K562 (cell line): ENCODE measurements at regions not wholly inside any gene's neighbourhood (a gene's known extent, or its start where the extent isn't known, plus 50 kb on each side); places are given as distances from the start of the nearest gene placed in this dataset.

Experiments used
- ATAC-seq: fragments of 200-7000 bp; cut with Tn5 transposase; 3 replicates; pipeline ENCODE4 v1.9.1; 2020; ENCODE audit warnings: moderate library complexity
- BruUV-seq: library from RNA; stranded (reverse); fragments of 400-500 nt; replicated peaks from 2 replicates; lab custom pipeline; 2021; lab: Mats Ljungman, UMichigan
- CTCF ChIA-PET: fragments of 300-600 bp; formaldehyde crosslinking; extraction: SDS; loops from one replicate; lab custom pipeline; 2021; ENCODE audit warnings: low intra/inter-chr PET ratio; lab: Yijun Ruan, JAX
- POLR2A ChIA-PET: fragments of 300-600, 350-650 bp; sonication (Branson Sonifier 250); formaldehyde crosslinking; extraction: SDS; loops from one replicate; lab custom pipeline; 2021; ENCODE audit warnings: antibody characterized with exemption, inconsistent platforms; lab: Yijun Ruan, JAX
- DNase-seq, 4 experiments: peaks; one replicate each; pipeline versions ENCODE4 v3.0.0 to v3.0.0-alpha.2; 2011 to 2018; ENCODE audit warnings: low spot score in 3 of 4, mixed read lengths in 3 of 4; ENCODE audit errors: extremely low read depth in 1 of 4
- FAIRE-seq: peaks from 2 replicates; lab custom pipeline; 2011; peaks lifted over from hg19 to GRCh38; lab: Jason Lieb, UNC
- H2AFZ ChIP-seq: 2 replicates; pipeline ENCODE4 v1.6.0; 2011; ENCODE audit warnings: low read depth, low read length, control low read depth, inconsistent platforms
- H3K27ac ChIP-seq: fragments of 200-600 bp; 3 replicates; pipeline ENCODE4 v1.8.0; 2011; ENCODE audit warnings: low read depth, mild to moderate bottlenecking, control low read depth, inconsistent platforms, low read length, moderate library complexity, mixed read lengths; ENCODE audit errors: extremely low read depth
- H3K27me3 ChIP-seq, 2 experiments: fragments of 300-600 bp in 1 of 2; 2 replicates in 1 of 2; 3 replicates in 1 of 2; pipeline versions ENCODE4 v1.6.0 to v1.8.0; 2011; ENCODE audit warnings: inconsistent platforms in 2 of 2, low read length in 2 of 2, mild to moderate bottlenecking in 1 of 2, mixed read lengths in 1 of 2, moderate library complexity in 1 of 2; ENCODE audit not compliant: control insufficient read depth in 2 of 2, insufficient read depth in 2 of 2
- H3K36me3 ChIP-seq: fragments of 300-600 bp; 3 replicates; pipeline ENCODE4 v1.8.0; 2011; ENCODE audit warnings: mild to moderate bottlenecking, low read length, inconsistent platforms; ENCODE audit not compliant: control insufficient read depth, insufficient read depth
- H3K4me1 ChIP-seq, 2 experiments: fragments of 200-600 bp in 1 of 2; replicated peaks in 1 of 2; 2 replicates in 1 of 2; 3 replicates in 1 of 2; pipeline versions ENCODE4 v1.5.1 to v1.8.0; 2011; ENCODE audit warnings: inconsistent platforms in 2 of 2, low read length in 2 of 2, mild to moderate bottlenecking in 1 of 2, mixed read lengths in 1 of 2, moderate library complexity in 1 of 2; ENCODE audit not compliant: control insufficient read depth in 2 of 2, insufficient read depth in 2 of 2
- H3K4me2 ChIP-seq: 2 replicates; pipeline ENCODE4 v1.6.1; 2011; ENCODE audit warnings: low read length, control low read depth, inconsistent platforms, mixed read lengths; ENCODE audit not compliant: insufficient read depth
- H3K4me3 ChIP-seq: fragments of 200-600 bp; sonication (generic), shearing (Covaris generic); 2 replicates; pipeline ENCODE4 v1.5.1; 2016; ENCODE audit warnings: control low read depth, inconsistent platforms
- H3K79me2 ChIP-seq: fragments of 200-600 bp; 3 replicates; pipeline ENCODE4 v1.8.0; 2011; ENCODE audit warnings: low read length, inconsistent platforms; ENCODE audit not compliant: control insufficient read depth, insufficient read depth
- H3K9ac ChIP-seq, 2 experiments: 2 replicates each; pipeline versions ENCODE4 v1.6.0 to v1.6.1; 2011; ENCODE audit warnings: low read depth in 2 of 2, low read length in 2 of 2, control low read depth in 1 of 2, inconsistent platforms in 1 of 2, mild to moderate bottlenecking in 1 of 2, mixed read lengths in 1 of 2; ENCODE audit not compliant: insufficient read depth in 1 of 2
- H3K9me1 ChIP-seq: one replicate; pipeline ENCODE4 v1.6.0; 2011; ENCODE audit warnings: inconsistent platforms, mild to moderate bottlenecking, low read length, moderate library complexity; ENCODE audit not compliant: control insufficient read depth, insufficient read depth
- H3K9me3 ChIP-seq: replicated peaks from 2 replicates; pipeline ENCODE4 v1.5.1; 2011; ENCODE audit warnings: low read depth, low read length, inconsistent platforms; ENCODE audit not compliant: control insufficient read depth, insufficient read depth
- H4K20me1 ChIP-seq: replicated peaks from 2 replicates; pipeline ENCODE4 v1.6.1; 2011; ENCODE audit warnings: low read length, inconsistent platforms, mixed read lengths; ENCODE audit not compliant: control insufficient read depth, insufficient read depth
- CTBP1 ChIP-seq: fragments of 450-650 bp; IDR thresholded peaks from 2 replicates; pipeline ENCODE4 v1.6.1; 2016; ENCODE audit warnings: borderline replicate concordance
- CXXC5 ChIP-seq: fragments of 250-450 bp; sonication (Bioruptor Pico); IDR thresholded peaks from 2 replicates; pipeline ENCODE4 v1.8.0; 2022; ENCODE audit warnings: inconsistent platforms, mild to moderate bottlenecking, moderate library complexity
- DDX20 ChIP-seq: fragments of 450-650 bp; IDR thresholded peaks from 2 replicates; pipeline ENCODE4 v1.6.1; 2016; ENCODE audit warnings: missing genetic modification characterization, low read depth, mild to moderate bottlenecking, missing compliant biosample characterization, moderate library complexity
- FOXK2 ChIP-seq, 2 experiments: fragments of 450-650 bp; IDR thresholded peaks in 1 of 2; conservative IDR thresholded peaks in 1 of 2; 2 replicates each; pipeline ENCODE4 v1.6.1; 2016; ENCODE audit warnings: low read depth in 2 of 2, mild to moderate bottlenecking in 1 of 2
- IRF2 ChIP-seq: sonication (generic); formaldehyde crosslinking; IDR thresholded peaks from 2 replicates; pipeline ENCODE4 v1.8.1; 2022; ENCODE audit warnings: mild to moderate bottlenecking, missing genetic modification reagents
- MAFK ChIP-seq: IDR thresholded peaks from 2 replicates; pipeline ENCODE4 v1.6.1; 2011; ENCODE audit warnings: low read length, improper control_type of control experiment
- MEF2D ChIP-seq: conservative IDR thresholded peaks from 2 replicates; pipeline ENCODE4 v1.6.1; 2016; ENCODE audit warnings: low read depth, missing genetic modification characterization, missing compliant biosample characterization
- MTA1 ChIP-seq: fragments of 450-650 bp; IDR thresholded peaks from 2 replicates; pipeline ENCODE4 v1.6.1; 2017; ENCODE audit warnings: borderline replicate concordance
- NR4A1 ChIP-seq, 2 experiments: fragments of 250-450 bp in 1 of 2; fragments of 450-650 bp in 1 of 2; sonication (Bioruptor Pico) in 1 of 2; IDR thresholded peaks; 2 replicates each; pipeline versions ENCODE4 v1.4.0 to v1.6.1; 2016 to 2020; ENCODE audit warnings: mild to moderate bottlenecking in 2 of 2, missing compliant biosample characterization in 1 of 2, missing genetic modification characterization in 1 of 2, moderate library complexity in 1 of 2
- TAF15 ChIP-seq: fragments of 200-400 bp; formaldehyde crosslinking; IDR thresholded peaks from 2 replicates; pipeline ENCODE4 v1.6.1; 2017; ENCODE audit warnings: mild to moderate bottlenecking, low read depth, low read length, moderate library complexity
- U2AF1 ChIP-seq: fragments of 200-400 bp; formaldehyde crosslinking; optimal IDR thresholded peaks from 2 replicates; pipeline ENCODE3; 2017; ENCODE audit warnings: mild to moderate bottlenecking, low read depth, low read length, moderate library complexity
- ZC3H11A ChIP-seq: IDR thresholded peaks from 2 replicates; pipeline ENCODE4 v1.6.1; 2012; ENCODE audit warnings: low read depth, low read length, improper control_type of control experiment
- WGBS: fragments of 100-300 bp; shearing (Covaris generic); methylation state at CpG from one replicate; pipeline ENCODE4 v1.1.6; 2016; ENCODE audit warnings: low coverage, mixed read lengths; ENCODE audit not compliant: insufficient coverage; ENCODE audit errors: missing lambda C conversion rate; 5-methylcytosine and 5-hydroxymethylcytosine counted together
- in situ Hi-C: fragments of 300-500 bp; cut with MboI; formaldehyde crosslinking; loops from 4 replicates; pipeline ENCODE4 v1.15.0; 2018; ENCODE audit warnings: inconsistent platforms, mixed read lengths
- intact Hi-C: fragments of 100-400 bp; cut with micrococcal nuclease; formaldehyde crosslinking; loops from 2 replicates; pipeline ENCODE4 v1.14.2; 2022
- TF ChIP-seq, protein P1 (sequence below): fragments of 450-650 bp; IDR thresholded peaks from one replicate; pipeline ENCODE4 v1.6.1; 2018; ENCODE audit warnings: mild to moderate bottlenecking, moderate library complexity; ENCODE audit not compliant: partially characterized antibody
- TF ChIP-seq, protein P2 (sequence below), 2 experiments: fragments of 450-650 bp in 1 of 2; sonication (generic) in 1 of 2; formaldehyde crosslinking in 1 of 2; IDR thresholded peaks in 1 of 2; conservative IDR thresholded peaks in 1 of 2; 2 replicates each; pipeline versions ENCODE4 v1.6.1 to v1.8.1; 2016 to 2023; ENCODE audit warnings: mild to moderate bottlenecking in 2 of 2, moderate library complexity in 2 of 2, inconsistent platforms in 1 of 2, missing genetic modification reagents in 1 of 2

- TF ChIP-seq MEF2D (tag), result no peak
- H3K9ac ChIP-seq, result no peak overlapping the region
- no peak overlapping the region for H2AFZ ChIP-seq
- FAIRE-seq (no peak), DNase-seq (no peak), ATAC-seq (no peak)
- no peaks in the 10 kb centered on the region for H3K9me3 ChIP-seq
- in situ Hi-C loops (no loop called here), intact Hi-C loops (no loop called here)
- BruUV-seq, result no TSS peak
- ChIA-PET POLR2A (no interaction called here), CTCF (no interaction called here)
- no peaks in the 10 kb centered on the region for H3K9me1 ChIP-seq
- WGBS, result 0% methylated on average over 7 of the region's 7 CpGs
- H3K27ac ChIP-seq, result no peak overlapping the region
- no peaks in the 10 kb centered on the region for H4K20me1 ChIP-seq
- H3K4me3 ChIP-seq, result no peak overlapping the region
- no peak overlapping the region for H3K4me2 ChIP-seq
- H3K27me3 ChIP-seq, result no peaks in the 10 kb centered on the region
- H3K79me2 ChIP-seq, result no peaks in the 10 kb centered on the region
- no peaks in the 10 kb centered on the region for H3K4me1 ChIP-seq
- no peaks in the 10 kb centered on the region for H3K36me3 ChIP-seq
Observed at GRCh38 chr13:72638059-72638815, 89.2 kb downstream of the MZT1 start.

- CTCF ChIA-PET, result no interaction called here
- POLR2A ChIA-PET, result no interaction called here
- no peak for ATAC-seq
- Histone ChIP-seq H3K9me3 (no peaks in the 10 kb centered on the region), H3K27me3 (no peaks in the 10 kb centered on the region), H3K4me1 (no peaks in the 10 kb centered on the region), H3K9me1 (no peaks in the 10 kb centered on the region), H4K20me1 (no peaks in the 10 kb centered on the region), H2AFZ (no peak overlapping the region), H3K36me3 (no peaks in the 10 kb centered on the region), H3K4me2 (no peak overlapping the region), H3K79me2 (no peaks in the 10 kb centered on the region), H3K27ac (no peak overlapping the region), H3K9ac (no peak overlapping the region), H3K4me3 (no peak overlapping the region)
- intact Hi-C loops, result no loop called here
- no TSS peak for BruUV-seq
- FAIRE-seq, result no peak
- DNase-seq, result no peak
- in situ Hi-C loops, result no loop called here
- 0% methylated on average over 3 of the region's 4 CpGs for WGBS
- TF ChIP-seq MAFK, result no peak
- no peak for TF ChIP-seq CXXC5
- no peak for TF ChIP-seq ZC3H11A
- TF ChIP-seq U2AF1, result no peak
- TF ChIP-seq FOXK2 (conservative IDR thresholded peaks at IDR 0.05 in 1 of 2, IDR thresholded peaks at IDR 0.05 in 1 of 2; ENCODE audit: low read depth in 2 of 2), result no peak
- TF ChIP-seq NR4A1 (CRISPR knock-in tag; IDR thresholded peaks at IDR 0.05), result no peak
- no peak for TF ChIP-seq NR4A1 (tag; IDR thresholded peaks at IDR 0.05)
- TF ChIP-seq CTBP1, result no peak
- TF ChIP-seq, protein P1, sequence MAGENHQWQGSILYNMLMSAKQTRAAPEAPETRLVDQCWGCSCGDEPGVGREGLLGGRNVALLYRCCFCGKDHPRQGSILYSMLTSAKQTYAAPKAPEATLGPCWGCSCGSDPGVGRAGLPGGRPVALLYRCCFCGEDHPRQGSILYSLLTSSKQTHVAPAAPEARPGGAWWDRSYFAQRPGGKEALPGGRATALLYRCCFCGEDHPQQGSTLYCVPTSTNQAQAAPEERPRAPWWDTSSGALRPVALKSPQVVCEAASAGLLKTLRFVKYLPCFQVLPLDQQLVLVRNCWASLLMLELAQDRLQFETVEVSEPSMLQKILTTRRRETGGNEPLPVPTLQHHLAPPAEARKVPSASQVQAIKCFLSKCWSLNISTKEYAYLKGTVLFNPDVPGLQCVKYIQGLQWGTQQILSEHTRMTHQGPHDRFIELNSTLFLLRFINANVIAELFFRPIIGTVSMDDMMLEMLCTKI, result no peak
- no peak for TF ChIP-seq TAF15
- TF ChIP-seq, protein P2, sequence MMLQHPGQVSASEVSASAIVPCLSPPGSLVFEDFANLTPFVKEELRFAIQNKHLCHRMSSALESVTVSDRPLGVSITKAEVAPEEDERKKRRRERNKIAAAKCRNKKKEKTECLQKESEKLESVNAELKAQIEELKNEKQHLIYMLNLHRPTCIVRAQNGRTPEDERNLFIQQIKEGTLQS (IDR thresholded peaks at IDR 0.05), result no peak
- TF ChIP-seq, protein P2 (CRISPR knock-in tag; conservative IDR thresholded peaks at IDR 0.05), result no peak
- TF ChIP-seq IRF2 (CRISPR knock-in tag), result no peak
- no peak for TF ChIP-seq DDX20 (tag)
- TF ChIP-seq MTA1, result no peak
Observed at GRCh38 chr13:72637561-72637960, 89.9 kb downstream of the MZT1 start.
